Caco-2 (cell line): ENCODE measurements at regions not wholly inside any gene's neighbourhood (a gene's known extent, or its start where the extent isn't known, plus 50 kb on each side); places are given as distances from the start of the nearest gene placed in this dataset.

ENCODE experiments used
- BruUV-seq: library from RNA; stranded (reverse); fragments of 400-500 nt; replicated peaks from 2 replicates; lab custom pipeline; 2021; lab: Mats Ljungman, UMichigan
- CTCF ChIA-PET: fragments of 300-600 bp; sonication (Branson Sonifier 250); formaldehyde crosslinking; loops from one replicate; lab custom pipeline; 2022; ENCODE audit warnings: antibody characterized with exemption; lab: Charles Lee
- POLR2A ChIA-PET: fragments of 300-600 bp; sonication (Branson Sonifier 250); formaldehyde crosslinking; loops from one replicate; lab custom pipeline; 2022; ENCODE audit warnings: antibody characterized with exemption; lab: Charles Lee
- DNase-seq, 2 experiments: peaks; one replicate each; pipeline versions ENCODE4 v3.0.0 to v3.0.0-alpha.2; 2020 to 2022
- H3K27me3 ChIP-seq: replicated peaks from 2 replicates; pipeline ENCODE4 v1.6.0; 2011; ENCODE audit warnings: low read length; ENCODE audit not compliant: control insufficient read depth, insufficient read depth
- H3K36me3 ChIP-seq: 2 replicates; pipeline ENCODE4 v1.5.1; 2011; ENCODE audit warnings: low read length; ENCODE audit not compliant: control insufficient read depth, insufficient read depth
- H3K4me1 ChIP-seq: fragments of 250-450 bp; sonication (Bioruptor Pico); 2 replicates; pipeline ENCODE4 v1.5.1; 2020; ENCODE audit warnings: mild to moderate bottlenecking
- H3K4me3 ChIP-seq: 2 replicates; pipeline ENCODE4 v1.5.1; 2011; ENCODE audit warnings: low read depth, mild to moderate bottlenecking, control low read depth, low read length
- H3K9me3 ChIP-seq: fragments of 250-450 bp; sonication (Bioruptor Pico); 2 replicates; pipeline ENCODE4 v1.5.1; 2020; ENCODE audit warnings: mild to moderate bottlenecking, moderate library complexity
- H3K27ac Mint-ChIP-seq: one replicate; pipeline ENCODE4 v1.8.0; 2022; ENCODE audit warnings: mixed read lengths; ENCODE audit not compliant: unreplicated experiment
- H3K27me3 Mint-ChIP-seq: one replicate; pipeline ENCODE4 v1.8.0; 2022; ENCODE audit warnings: mixed read lengths; ENCODE audit not compliant: insufficient read depth, unreplicated experiment
- H3K36me3 Mint-ChIP-seq: one replicate; pipeline ENCODE4 v1.8.0; 2022; ENCODE audit warnings: mild to moderate bottlenecking, mixed read lengths; ENCODE audit not compliant: insufficient read depth, unreplicated experiment
- H3K4me1 Mint-ChIP-seq: one replicate; pipeline ENCODE4 v1.8.0; 2022; ENCODE audit warnings: low read depth, mixed read lengths; ENCODE audit not compliant: unreplicated experiment
- H3K4me3 Mint-ChIP-seq: one replicate; pipeline ENCODE4 v1.8.0; 2022; ENCODE audit warnings: mild to moderate bottlenecking, moderate library complexity, mixed read lengths; ENCODE audit not compliant: unreplicated experiment
- H3K9me3 Mint-ChIP-seq: one replicate; pipeline ENCODE4 v1.8.0; 2022; ENCODE audit warnings: mixed read lengths; ENCODE audit not compliant: unreplicated experiment
- CTCF ChIP-seq, 2 experiments: fragments of 200-600 bp in 1 of 2; IDR thresholded peaks; 1 replicate in 1 of 2; 2 replicates in 1 of 2; pipeline versions ENCODE4 v1.5.1 to v1.8.0; 2011 to 2022; ENCODE audit warnings: antibody characterized with exemption in 1 of 2, control low read depth in 1 of 2, inconsistent platforms in 1 of 2, low read depth in 1 of 2, low read length in 1 of 2, mild to moderate bottlenecking in 1 of 2, moderate library complexity in 1 of 2; ENCODE audit not compliant: insufficient read depth in 1 of 2, severe bottlenecking in 1 of 2, unreplicated experiment in 1 of 2
- intact Hi-C: fragments of 100-400 bp; cut with micrococcal nuclease; formaldehyde crosslinking; loops from one replicate; pipeline ENCODE4 v1.10.0; 2022; ENCODE audit not compliant: unreplicated experiment

- Mint-ChIP-seq H3K27me3 (peaks cover 16% of the 10 kb centered on the region), H3K36me3 (no peaks in the 10 kb centered on the region), H3K4me3 (no peak overlapping the region), H3K4me1 (no peaks in the 10 kb centered on the region), H3K27ac (no peak overlapping the region), H3K9me3 (no peaks in the 10 kb centered on the region)
- no peaks in the 10 kb centered on the region for H3K27me3 ChIP-seq
- POLR2A ChIA-PET = no interaction called here
- H3K4me1 ChIP-seq = no peaks in the 10 kb centered on the region
- H3K9me3 ChIP-seq = no peaks in the 10 kb centered on the region; the same call in 1 of the 2 replicates
- no peak for DNase-seq
- CTCF ChIA-PET = no interaction called here
- BruUV-seq = no TSS peak
- no peaks in the 10 kb centered on the region for H3K36me3 ChIP-seq
- H3K4me3 ChIP-seq = no peak overlapping the region
- TF ChIP-seq CTCF (IDR thresholded peaks at IDR 0.05; ENCODE audit: insufficient read depth in 1 of 2, low read depth in 1 of 2, low read length in 1 of 2, severe bottlenecking in 1 of 2, unreplicated experiment in 1 of 2) = no peak
- intact Hi-C loops = no loop called here
These were observed 129.3 kb downstream of the C5orf15 start for GRCh38 chr5:133839090-133839489.

- Mint-ChIP-seq H3K36me3 (no peaks in the 10 kb centered on the region), H3K4me1 (no peaks in the 10 kb centered on the region), H3K9me3 (no peaks in the 10 kb centered on the region), H3K27me3 (peaks cover 19% of the 10 kb centered on the region), H3K4me3 (no peak overlapping the region), H3K27ac (no peak overlapping the region)
- no peak for DNase-seq
- no peaks in the 10 kb centered on the region; the same call in 1 of the 2 replicates for H3K9me3 ChIP-seq
- no TSS peak for BruUV-seq
- no peaks in the 10 kb centered on the region for H3K36me3 ChIP-seq
- CTCF ChIA-PET = no interaction called here
- intact Hi-C loops = no loop called here
- no peak overlapping the region for H3K4me3 ChIP-seq
- no peaks in the 10 kb centered on the region for H3K4me1 ChIP-seq
- POLR2A ChIA-PET = no interaction called here
- TF ChIP-seq CTCF (IDR thresholded peaks at IDR 0.05; ENCODE audit: insufficient read depth in 1 of 2, low read depth in 1 of 2, low read length in 1 of 2, severe bottlenecking in 1 of 2, unreplicated experiment in 1 of 2) = no peak
- H3K27me3 ChIP-seq = no peaks in the 10 kb centered on the region
These were observed 130.1 kb downstream of the C5orf15 start for GRCh38 chr5:133838286-133838685.

- no peaks in the 10 kb centered on the region for H3K36me3 Mint-ChIP-seq
- POLR2A ChIA-PET = no interaction called here
- Histone ChIP-seq H3K9me3 (no peaks in the 10 kb centered on the region; the same call in 1 of the 2 replicates), H3K27me3 (no peaks in the 10 kb centered on the region), H3K36me3 (no peaks in the 10 kb centered on the region), H3K4me1 (no peaks in the 10 kb centered on the region), H3K4me3 (no peak overlapping the region)
- CTCF ChIA-PET = no interaction called here
- intact Hi-C loops = no loop called here
- no peak for DNase-seq
- TF ChIP-seq CTCF (IDR thresholded peaks at IDR 0.05; ENCODE audit: insufficient read depth in 1 of 2, low read depth in 1 of 2, low read length in 1 of 2, severe bottlenecking in 1 of 2, unreplicated experiment in 1 of 2) = no peak
- BruUV-seq = no TSS peak
- no peak overlapping the region for H3K4me3 Mint-ChIP-seq
- no peaks in the 10 kb centered on the region for H3K4me1 Mint-ChIP-seq
- no peak overlapping the region for H3K27ac Mint-ChIP-seq
- H3K27me3 Mint-ChIP-seq = peaks cover 9% of the 10 kb centered on the region
- H3K9me3 Mint-ChIP-seq = no peaks in the 10 kb centered on the region
These were observed 136.8 kb downstream of the C5orf15 start for GRCh38 chr5:133831491-133832224.
